GM21786 (cell line): ENCODE measurements at regions not wholly inside any gene's neighbourhood (a gene's known extent, or its start where the extent isn't known, plus 50 kb on each side); places are given as distances from the start of the nearest gene placed in this dataset.

Experiments
- ATAC-seq: cut with Tn5 transposase; IDR thresholded peaks from one replicate; pipeline ENCODE4 v1.9.1; 2021; ENCODE audit not compliant: unreplicated experiment

DNA sequence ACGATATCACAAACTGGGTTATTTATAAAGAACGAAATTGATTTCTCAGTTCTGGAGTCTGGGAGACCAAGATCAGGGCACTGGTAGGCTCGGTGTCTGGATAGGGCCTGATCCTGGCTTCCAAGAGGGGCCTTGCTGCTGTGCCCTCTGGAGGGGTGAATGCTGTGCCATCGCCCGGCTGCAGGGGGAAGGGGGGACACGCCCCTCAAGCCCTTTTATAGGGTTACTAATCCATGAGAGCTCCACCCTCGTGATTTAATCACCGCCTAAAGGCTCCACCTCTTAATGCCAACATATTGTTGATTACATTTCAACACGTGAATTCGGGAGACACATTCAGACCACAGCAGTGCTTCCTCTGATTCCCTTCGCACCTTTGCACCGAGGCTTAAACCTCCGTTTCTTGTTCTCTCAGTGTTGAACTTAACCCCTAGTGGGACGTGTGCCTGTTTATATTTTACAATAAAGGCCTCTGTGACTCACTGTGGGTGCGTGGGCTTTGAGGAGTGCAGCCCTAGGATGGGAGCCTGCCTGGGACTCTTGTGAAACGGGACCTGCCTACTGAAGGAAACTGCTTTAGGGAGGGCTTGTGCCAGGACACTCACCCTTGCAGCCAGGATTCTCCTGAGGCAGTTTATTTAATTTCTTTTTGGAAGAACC lies 52.4 kb upstream of the SPATA13 start:
- no peak for ATAC-seq

DNA sequence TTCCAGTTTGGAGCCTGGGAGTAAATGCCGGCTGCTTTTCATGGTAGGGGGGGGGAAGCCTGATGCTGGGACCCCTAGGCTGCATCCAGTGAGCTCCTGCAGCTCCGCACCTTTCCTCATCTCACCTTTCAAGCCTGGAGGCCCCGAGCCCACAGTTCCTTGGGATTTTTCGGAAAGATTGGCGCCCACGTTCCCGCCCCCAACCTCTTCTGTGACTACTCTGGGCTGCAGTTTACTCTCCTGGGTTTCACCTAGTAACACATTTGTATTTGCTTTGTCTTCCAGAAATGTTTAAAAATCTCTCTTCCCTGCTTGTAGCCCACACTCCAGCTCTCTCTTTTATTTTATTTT lies 51.9 kb upstream of the SPATA13 start:
- no peak for ATAC-seq

DNA sequence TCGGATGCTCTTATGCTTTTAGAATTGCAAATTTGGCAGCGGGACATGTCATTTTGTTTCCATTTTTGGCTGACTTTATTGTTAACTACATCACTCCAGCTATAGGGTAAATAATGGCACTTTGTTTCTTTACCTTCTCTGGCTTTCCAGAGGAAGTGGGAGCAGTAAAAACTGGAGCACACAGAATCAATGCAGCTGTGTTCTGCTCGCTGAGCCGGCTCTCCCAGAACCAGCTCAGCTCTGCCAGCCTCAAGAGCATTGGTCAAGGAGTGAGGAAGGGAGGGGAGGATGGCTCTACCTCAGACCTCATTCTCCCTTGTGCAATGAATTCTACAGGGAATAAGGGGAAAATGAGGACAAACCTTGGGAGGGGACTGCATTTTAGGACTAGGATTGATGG lies 50.5 kb upstream of the SPATA13 start:
- ATAC-seq = no peak
